ENCODE measurements at regions not wholly inside any gene's neighbourhood (a gene's known extent, or its start where the extent isn't known, plus 50 kb on each side); places are given as distances from the start of the nearest gene placed in this dataset.

GRCh38 chr14:42229294-42229693 is 622.6 kb downstream of the LRFN5 start (continued):
- no peak for TF ChIP-seq REST (IDR thresholded peaks at IDR 0.05; ENCODE audit: unreplicated experiment)
- no peak for TF ChIP-seq STAT1 (IDR thresholded peaks at IDR 0.05; ENCODE audit: unreplicated experiment)
- no peak for TF ChIP-seq EZH2 (IDR thresholded peaks at IDR 0.05; ENCODE audit: low read depth, unreplicated experiment)
- no peak for TF ChIP-seq POLR2AphosphoS5 (IDR thresholded peaks at IDR 0.05; ENCODE audit: low read depth)
- TF ChIP-seq ETS1 (IDR thresholded peaks at IDR 0.05), result no peak
- TF ChIP-seq JUNB (IDR thresholded peaks at IDR 0.05; ENCODE audit: unreplicated experiment), result no peak
- TF ChIP-seq CREB1 (CRISPR knock-in tag; IDR thresholded peaks at IDR 0.05; ENCODE audit: low read depth), result no peak
- TF ChIP-seq ZNF331 (CRISPR knock-in tag; IDR thresholded peaks at IDR 0.05; ENCODE audit: low read depth), result no peak

GRCh38 chr14:42228611-42229010 is 621.9 kb downstream of the LRFN5 start:
- H2AFZ ChIP-seq, result no peak overlapping the region
- no peaks in the 10 kb centered on the region for H3K9me2 ChIP-seq (ENCODE audit: insufficient read depth)
- H3K4me2 ChIP-seq, result no peak overlapping the region
- no peak overlapping the region for H3K4me3 ChIP-seq
- H3K27me3 ChIP-seq (ENCODE audit: insufficient read depth), result no peaks in the 10 kb centered on the region
- no peaks in the 10 kb centered on the region for H3K4me1 ChIP-seq (ENCODE audit: insufficient read depth)
- peaks cover 9% of the 10 kb centered on the region; the same call in 2 of the 3 replicates for H3K9me3 Mint-ChIP-seq
- no peak overlapping the region for H3K27ac ChIP-seq (ENCODE audit: low read depth)
- H3K27ac Mint-ChIP-seq, result no peak overlapping the region
- H3K36me3 Mint-ChIP-seq (ENCODE audit: low read depth), result peaks cover 11% of the 10 kb centered on the region; the same call in 1 of the 3 replicates
- H3K79me2 ChIP-seq (replicated peaks; ENCODE audit: insufficient read depth), result no peaks in the 10 kb centered on the region
- H3F3A ChIP-seq (replicated peaks; ENCODE audit: low read depth), result no peaks in the 10 kb centered on the region
- no peaks in the 10 kb centered on the region for H3K36me3 ChIP-seq (ENCODE audit: insufficient read depth)
- ATAC-seq (no peak), DNase-seq (ENCODE audit: low spot score) (no peak)
- H3K27me3 Mint-ChIP-seq (ENCODE audit: insufficient read depth, low read depth, poor library complexity), result no peaks in the 10 kb centered on the region
- H3K4me1 Mint-ChIP-seq, result no peaks in the 10 kb centered on the region
- H3K4me3 Mint-ChIP-seq, result no peak overlapping the region
- no peaks in the 10 kb centered on the region for H4K20me1 ChIP-seq (replicated peaks; ENCODE audit: insufficient read depth)
- no peak for TF ChIP-seq REST (IDR thresholded peaks at IDR 0.05; ENCODE audit: unreplicated experiment)
- no peak for TF ChIP-seq EZH2phosphoT487 (IDR thresholded peaks at IDR 0.05; ENCODE audit: unreplicated experiment)
- no peak for TF ChIP-seq CTCF (conservative IDR thresholded peaks at IDR 0.05; ENCODE audit: low read depth in 2 of 2)
- no peak for TF ChIP-seq ZNF331 (CRISPR knock-in tag; IDR thresholded peaks at IDR 0.05; ENCODE audit: low read depth)

All from GM23338 (cell line).